ENCODE measurements at regions not wholly inside any gene's neighbourhood (a gene's known extent, or its start where the extent isn't known, plus 50 kb on each side); places are given as distances from the start of the nearest gene placed in this dataset.

DNA sequence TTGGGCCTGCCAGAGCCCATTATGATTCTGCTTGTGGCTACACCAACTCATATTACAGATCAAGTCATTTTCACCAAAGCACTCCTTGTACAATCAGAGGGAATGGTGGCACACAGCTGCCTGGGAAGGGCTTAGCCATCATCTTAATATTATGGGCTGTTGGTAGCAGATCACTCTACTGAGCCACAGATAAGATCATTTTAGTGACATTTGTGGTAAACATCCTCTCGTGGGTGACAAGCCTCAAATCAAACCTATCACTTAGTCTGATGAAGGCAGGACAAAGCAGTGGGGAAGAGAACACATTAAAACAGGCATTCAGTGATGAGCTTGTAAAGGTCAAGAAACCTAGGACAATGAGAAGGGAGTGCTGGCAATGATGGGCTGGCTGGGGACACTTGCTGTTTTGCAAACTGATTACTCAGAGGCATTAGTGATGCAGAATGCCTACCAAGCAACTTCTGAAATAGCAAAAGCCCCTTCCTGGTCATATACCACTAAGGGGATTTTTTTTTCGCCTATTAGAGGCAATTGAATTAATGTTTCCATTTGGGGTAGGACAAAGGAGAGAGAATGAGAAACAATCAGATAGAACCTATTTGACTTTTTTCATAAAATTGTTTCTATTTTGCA, 137.5 kb upstream of the WDR11 start:
- Histone ChIP-seq H4K20me1 (ENCODE audit: insufficient read depth, low read length) (no peaks in the 10 kb centered on the region), H3K4me2 (ENCODE audit: insufficient read depth, low read length) (no peak overlapping the region), H3K4me1 (ENCODE audit: insufficient read depth, low read length) (no peaks in the 10 kb centered on the region), H2AFZ (ENCODE audit: low read length) (no peak overlapping the region), H3K36me3 (ENCODE audit: insufficient read depth, low read length) (no peaks in the 10 kb centered on the region), H3K27ac (ENCODE audit: low read depth, low read length) (no peak overlapping the region), H3K27me3 (ENCODE audit: insufficient read depth, low read length) (no peaks in the 10 kb centered on the region), H3K79me2 (ENCODE audit: insufficient read depth, low read length) (no peaks in the 10 kb centered on the region), H3K9me3 (ENCODE audit: low read depth, low read length) (peaks cover 3% of the 10 kb centered on the region), H3K4me3 (ENCODE audit: insufficient read depth, low read length) (no peak overlapping the region)
- no peak for DNase-seq (ENCODE audit: insufficient read length, low spot score, missing footprints)
- TF ChIP-seq, protein P1, sequence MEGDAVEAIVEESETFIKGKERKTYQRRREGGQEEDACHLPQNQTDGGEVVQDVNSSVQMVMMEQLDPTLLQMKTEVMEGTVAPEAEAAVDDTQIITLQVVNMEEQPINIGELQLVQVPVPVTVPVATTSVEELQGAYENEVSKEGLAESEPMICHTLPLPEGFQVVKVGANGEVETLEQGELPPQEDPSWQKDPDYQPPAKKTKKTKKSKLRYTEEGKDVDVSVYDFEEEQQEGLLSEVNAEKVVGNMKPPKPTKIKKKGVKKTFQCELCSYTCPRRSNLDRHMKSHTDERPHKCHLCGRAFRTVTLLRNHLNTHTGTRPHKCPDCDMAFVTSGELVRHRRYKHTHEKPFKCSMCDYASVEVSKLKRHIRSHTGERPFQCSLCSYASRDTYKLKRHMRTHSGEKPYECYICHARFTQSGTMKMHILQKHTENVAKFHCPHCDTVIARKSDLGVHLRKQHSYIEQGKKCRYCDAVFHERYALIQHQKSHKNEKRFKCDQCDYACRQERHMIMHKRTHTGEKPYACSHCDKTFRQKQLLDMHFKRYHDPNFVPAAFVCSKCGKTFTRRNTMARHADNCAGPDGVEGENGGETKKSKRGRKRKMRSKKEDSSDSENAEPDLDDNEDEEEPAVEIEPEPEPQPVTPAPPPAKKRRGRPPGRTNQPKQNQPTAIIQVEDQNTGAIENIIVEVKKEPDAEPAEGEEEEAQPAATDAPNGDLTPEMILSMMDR (IDR thresholded peaks at IDR 0.05; ENCODE audit: extremely low read depth, low read depth, low read length) = no peak

DNA sequence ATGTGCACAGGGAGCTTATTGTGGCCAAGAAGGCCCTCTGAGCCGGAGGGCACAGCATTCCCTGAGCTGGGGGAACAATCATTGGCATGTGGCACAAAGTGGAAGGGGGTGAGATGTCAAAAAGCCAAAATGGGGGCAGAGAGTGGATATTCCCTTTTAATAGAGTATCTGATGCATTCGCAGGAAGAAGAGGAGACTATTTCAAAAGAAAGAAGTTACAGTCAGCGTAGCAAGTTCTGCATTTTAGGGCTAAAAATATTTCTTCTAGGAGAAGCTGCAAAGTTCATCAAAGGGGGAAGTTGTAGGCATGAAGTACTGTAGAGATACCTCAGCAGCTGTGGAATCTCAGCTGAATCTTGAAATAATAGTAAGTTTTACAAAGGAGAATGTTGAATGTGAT, 136.0 kb upstream of the WDR11 start:
- Histone ChIP-seq H3K4me2 (ENCODE audit: insufficient read depth, low read length) (no peak overlapping the region), H3K4me3 (ENCODE audit: insufficient read depth, low read length) (no peak overlapping the region), H3K27me3 (ENCODE audit: insufficient read depth, low read length) (no peaks in the 10 kb centered on the region)

DNA sequence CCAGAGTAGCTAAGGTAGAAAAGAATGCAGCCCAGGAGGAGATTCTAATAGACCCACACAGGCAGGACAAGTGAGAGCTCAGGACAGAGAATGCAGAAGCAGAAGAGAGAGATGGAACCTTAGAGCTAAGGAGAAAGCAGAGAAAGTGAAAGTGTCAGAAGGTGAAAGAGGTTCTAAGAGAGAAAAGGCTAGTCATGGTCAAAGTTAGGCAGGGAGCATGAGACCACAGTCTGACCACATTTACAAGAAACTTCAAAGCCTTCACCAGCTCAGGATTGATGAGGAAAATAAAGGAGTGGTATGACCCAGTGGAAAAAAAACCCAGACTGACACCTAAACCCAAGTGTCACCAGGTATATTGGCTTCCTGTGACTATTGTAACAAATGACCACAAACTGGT, 131.8 kb upstream of the WDR11 start:
- Histone ChIP-seq H3K9me3 (ENCODE audit: low read depth, low read length) (no peaks in the 10 kb centered on the region), H3K4me1 (ENCODE audit: insufficient read depth, low read length) (no peaks in the 10 kb centered on the region), H3K27ac (ENCODE audit: low read depth, low read length) (no peak overlapping the region), H4K20me1 (ENCODE audit: insufficient read depth, low read length) (no peaks in the 10 kb centered on the region), H3K4me3 (ENCODE audit: insufficient read depth, low read length) (no peak overlapping the region), H3K36me3 (ENCODE audit: insufficient read depth, low read length) (no peaks in the 10 kb centered on the region), H3K27me3 (ENCODE audit: insufficient read depth, low read length) (no peaks in the 10 kb centered on the region), H3K4me2 (ENCODE audit: insufficient read depth, low read length) (no peak overlapping the region), H3K79me2 (ENCODE audit: insufficient read depth, low read length) (no peaks in the 10 kb centered on the region), H2AFZ (ENCODE audit: low read length) (no peak overlapping the region)
- TF ChIP-seq, protein P1 (IDR thresholded peaks at IDR 0.05; ENCODE audit: extremely low read depth, low read depth, low read length) = no peak
- DNase-seq (ENCODE audit: insufficient read length, low spot score, missing footprints) = no peak

More for the DNA sequence above, 136.0 kb upstream of the WDR11 start:
- no peak for DNase-seq (ENCODE audit: insufficient read length, low spot score, missing footprints)
- Histone ChIP-seq H3K79me2 (ENCODE audit: insufficient read depth, low read length) (no peaks in the 10 kb centered on the region), H3K27ac (ENCODE audit: low read depth, low read length) (no peak overlapping the region), H3K4me1 (ENCODE audit: insufficient read depth, low read length) (no peaks in the 10 kb centered on the region), H3K36me3 (ENCODE audit: insufficient read depth, low read length) (no peaks in the 10 kb centered on the region), H2AFZ (ENCODE audit: low read length) (no peak overlapping the region), H4K20me1 (ENCODE audit: insufficient read depth, low read length) (no peaks in the 10 kb centered on the region), H3K9me3 (ENCODE audit: low read depth, low read length) (peaks cover 3% of the 10 kb centered on the region)
- TF ChIP-seq, protein P1 (IDR thresholded peaks at IDR 0.05; ENCODE audit: extremely low read depth, low read depth, low read length) = no peak

DNA sequence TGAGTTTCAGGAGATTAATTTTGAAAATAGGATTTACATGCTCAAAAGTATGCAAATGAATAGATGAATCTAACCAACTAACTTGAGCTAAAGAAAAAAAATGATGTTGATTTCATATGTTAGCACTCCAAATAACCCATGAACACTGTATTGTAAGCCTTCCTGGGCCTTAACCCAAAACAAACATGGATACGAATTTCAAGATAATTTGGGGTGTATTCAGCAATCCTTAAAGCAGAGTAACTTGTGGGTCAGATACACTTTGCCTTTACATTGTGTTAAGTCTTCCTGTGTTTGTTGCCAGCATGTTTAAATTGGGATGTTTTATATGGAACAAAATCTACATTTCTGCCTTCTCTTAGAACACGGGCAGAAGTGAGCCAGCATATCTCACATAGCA, 124.2 kb upstream of the WDR11 start:
- no peaks in the 10 kb centered on the region for H3K79me2 ChIP-seq (ENCODE audit: insufficient read depth, low read length)
- H3K4me3 ChIP-seq (ENCODE audit: insufficient read depth, low read length) = no peak overlapping the region
- no peaks in the 10 kb centered on the region for H3K27me3 ChIP-seq (ENCODE audit: insufficient read depth, low read length)
- no peaks in the 10 kb centered on the region for H3K4me1 ChIP-seq (ENCODE audit: insufficient read depth, low read length)
- no peaks in the 10 kb centered on the region for H3K36me3 ChIP-seq (ENCODE audit: insufficient read depth, low read length)
- no peak overlapping the region for H3K27ac ChIP-seq (ENCODE audit: low read depth, low read length)
- TF ChIP-seq, protein P1 (IDR thresholded peaks at IDR 0.05; ENCODE audit: extremely low read depth, low read depth, low read length) = no peak
- H4K20me1 ChIP-seq (ENCODE audit: insufficient read depth, low read length) = no peaks in the 10 kb centered on the region
- no peak overlapping the region for H2AFZ ChIP-seq (ENCODE audit: low read length)
- no peak overlapping the region for H3K4me2 ChIP-seq (ENCODE audit: insufficient read depth, low read length)
- peak; percentile 13 for DNase-seq (ENCODE audit: insufficient read length, low spot score, missing footprints)
- no peaks in the 10 kb centered on the region for H3K9me3 ChIP-seq (ENCODE audit: low read depth, low read length)

All from osteoblast (primary cell).